T-cell (primary cell): ENCODE measurements at regions not wholly inside any gene's neighbourhood (a gene's known extent, or its start where the extent isn't known, plus 50 kb on each side); places are given as distances from the start of the nearest gene placed in this dataset.
"Not testable (repeated sequence)": the region's sequence is repeated elsewhere in the genome, so short reads cannot be mapped to it uniquely, and the experiment has no call there.

Source experiments
- ATAC-seq, 4 experiments: fragments of 200-7000 bp in 3 of 4; fragments of 150-1000 bp in 1 of 4; cut with Tn5 transposase; replicated peaks in 1 of 4; 1 replicate in 3 of 4; 2 replicates in 1 of 4; pipeline ENCODE4 v1.10.0; 2021; ENCODE audit warnings: moderate library complexity in 3 of 4, mild to moderate bottlenecking in 2 of 4, moderate number of reproducible peaks in 1 of 4
- CTCF ChIA-PET, 2 donors: fragments of 300-600 bp; sonication (Branson Sonifier 250); formaldehyde crosslinking; loops; one replicate each; lab custom pipeline; 2022; ENCODE audit warnings: antibody characterized with exemption in 2 of 2; lab: Charles Lee
- POLR2A ChIA-PET, 2 donors: fragments of 300-600 bp; sonication (Branson Sonifier 250); formaldehyde crosslinking; loops; one replicate each; lab custom pipeline; 2022; ENCODE audit warnings: antibody characterized with exemption in 2 of 2; lab: Charles Lee
- DNase-seq, 35 experiments: peaks; one replicate each; pipeline versions ENCODE4 v3.0.0 to v3.0.0-alpha.2; 2013 to 2023
- H3K27ac ChIP-seq: one replicate; pipeline ENCODE4 v1.5.1; 2013; ENCODE audit warnings: low read length
- H3K27me3 ChIP-seq, 2 experiments: replicated peaks in 1 of 2; 1 replicate in 1 of 2; 2 replicates in 1 of 2; pipeline versions ENCODE4 v1.6.1 to v1.7.0; 2013; ENCODE audit warnings: low read length in 1 of 2, mixed read lengths in 1 of 2; ENCODE audit not compliant: control insufficient read depth in 2 of 2, insufficient read depth in 2 of 2; ENCODE audit errors: extremely low read depth in 1 of 2
- H3K36me3 ChIP-seq, 2 donors: 1 replicate in 1 of 2; 2 replicates in 1 of 2; pipeline versions ENCODE4 v1.6.1 to v1.7.0; 2013; ENCODE audit warnings: low read length in 1 of 2; ENCODE audit not compliant: control insufficient read depth in 2 of 2, insufficient read depth in 1 of 2; ENCODE audit errors: extremely low read depth in 1 of 2
- H3K4me1 ChIP-seq, 2 experiments: 1 replicate in 1 of 2; 2 replicates in 1 of 2; pipeline versions ENCODE4 v1.6.1 to v1.7.0; 2013; ENCODE audit warnings: low read length in 2 of 2, mixed read lengths in 1 of 2; ENCODE audit not compliant: insufficient read depth in 2 of 2, control insufficient read depth in 1 of 2; ENCODE audit errors: extremely low read depth in 1 of 2
- H3K4me3 ChIP-seq, 2 donors: 1 replicate in 1 of 2; 2 replicates in 1 of 2; pipeline versions ENCODE4 v1.5.1 to v1.7.0; 2013; ENCODE audit warnings: mild to moderate bottlenecking in 2 of 2, low read length in 1 of 2, moderate library complexity in 1 of 2; ENCODE audit not compliant: control insufficient read depth in 1 of 2; ENCODE audit errors: extremely low read depth in 1 of 2
- H3K9me3 ChIP-seq: 2 replicates; pipeline ENCODE4 v1.7.0; 2013
- H3K27ac Mint-ChIP-seq, 2 donors: one replicate each; pipeline ENCODE4 v1.8.0; 2020 to 2021; ENCODE audit warnings: mild to moderate bottlenecking in 2 of 2, mixed read lengths in 2 of 2
- H3K27me3 Mint-ChIP-seq, 2 donors: one replicate each; pipeline ENCODE4 v1.8.0; 2021 to 2022; ENCODE audit warnings: mixed read lengths in 2 of 2
- H3K36me3 Mint-ChIP-seq: one replicate; pipeline ENCODE4 v1.8.0; 2021; ENCODE audit warnings: mixed read lengths
- H3K4me1 Mint-ChIP-seq, 3 donors: one replicate each; pipeline ENCODE4 v1.8.0; 2020 to 2022; ENCODE audit warnings: mixed read lengths in 3 of 3, mild to moderate bottlenecking in 1 of 3
- H3K4me3 Mint-ChIP-seq, 3 donors: one replicate each; pipeline ENCODE4 v1.8.0; 2020 to 2022; ENCODE audit warnings: mild to moderate bottlenecking in 3 of 3, mixed read lengths in 3 of 3, moderate library complexity in 3 of 3
- H3K9me3 Mint-ChIP-seq, 3 donors: one replicate each; pipeline ENCODE4 v1.8.0; 2020 to 2022; ENCODE audit warnings: mixed read lengths in 3 of 3
- WGBS: methylation state at CpG from one replicate; pipeline ENCODE4 v1.1.5; 2013; ENCODE audit warnings: missing lambda C conversion rate; ENCODE audit not compliant: insufficient coverage; 5-methylcytosine and 5-hydroxymethylcytosine counted together

- POLR2A ChIA-PET, H3K4me3 Mint-ChIP-seq, H3K9me3 ChIP-seq, H3K9me3 Mint-ChIP-seq, CTCF ChIA-PET, H3K4me1 Mint-ChIP-seq, H3K27me3 ChIP-seq, H3K27ac Mint-ChIP-seq, H3K36me3 ChIP-seq, H3K27ac ChIP-seq, DNase-seq, H3K36me3 Mint-ChIP-seq, ATAC-seq, H3K4me3 ChIP-seq, H3K4me1 ChIP-seq: not testable (repeated sequence)
- peaks cover 9 to 12% of the 10 kb centered on the region in 2 donors for H3K27me3 Mint-ChIP-seq
- WGBS: no CpG with 5 or more reads among the region's 3 CpGs
Measured at GRCh38 chr17:21470422-21470821, 94.3 kb downstream of the KCNJ12 start.

GRCh38 chr17:21470861-21471260 lies 94.7 kb downstream of the KCNJ12 start:
- CTCF ChIA-PET: no interaction called here
- H3K9me3 ChIP-seq: no peaks in the 10 kb centered on the region
- H3K27me3 ChIP-seq: peaks cover 0 to 3% of the 10 kb centered on the region in 2 experiments
- POLR2A ChIA-PET: no interaction called here
- ATAC-seq: no peak
- H3K36me3 ChIP-seq: no peaks in the 10 kb centered on the region
- WGBS: 100% methylated on average over 1 of the region's 1 CpG
- Mint-ChIP-seq H3K9me3 (no peaks in the 10 kb centered on the region), H3K36me3 (no peaks in the 10 kb centered on the region), H3K4me3 (no peak overlapping the region), H3K4me1 (no peaks in the 10 kb centered on the region), H3K27me3 (peaks cover 9 to 16% of the 10 kb centered on the region in 2 donors), H3K27ac (no peak overlapping the region)
- no peaks in the 10 kb centered on the region for H3K4me1 ChIP-seq
- no peak for DNase-seq
- H3K27ac ChIP-seq: no peak overlapping the region
- H3K4me3 ChIP-seq: no peak overlapping the region

- Histone ChIP-seq H3K4me3 (no peak overlapping the region), H3K4me1 (no peaks in the 10 kb centered on the region), H3K27ac (no peak overlapping the region), H3K9me3 (no peaks in the 10 kb centered on the region), H3K27me3 (peaks cover 0 to 33% of the 10 kb centered on the region in 2 experiments), H3K36me3 (no peaks in the 10 kb centered on the region)
- peaks cover 23 to 40% of the 10 kb centered on the region in 2 donors for H3K27me3 Mint-ChIP-seq
- no peak overlapping the region for H3K4me3 Mint-ChIP-seq
- H3K4me1 Mint-ChIP-seq: no peaks in the 10 kb centered on the region
- ATAC-seq (no peak), DNase-seq (no peak)
- H3K9me3 Mint-ChIP-seq: peaks cover 0 to 23% (median 8%) of the 10 kb centered on the region in 3 donors
- ChIA-PET POLR2A (no interaction called here), CTCF (no interaction called here)
- peaks cover 3% of the 10 kb centered on the region for H3K36me3 Mint-ChIP-seq
- no CpG with 5 or more reads among the region's 5 CpGs for WGBS
- H3K27ac Mint-ChIP-seq: no peak overlapping the region
Measured at GRCh38 chr17:21474815-21475214, 98.7 kb downstream of the KCNJ12 start.

- Mint-ChIP-seq H3K4me3 (no peak overlapping the region), H3K27me3 (peaks cover 30 to 47% of the 10 kb centered on the region in 2 donors), H3K9me3 (peaks cover 0 to 23% (median 8%) of the 10 kb centered on the region in 3 donors), H3K4me1 (no peaks in the 10 kb centered on the region), H3K27ac (no peak overlapping the region), H3K36me3 (peaks cover 3% of the 10 kb centered on the region)
- Histone ChIP-seq H3K9me3 (no peaks in the 10 kb centered on the region), H3K36me3 (no peaks in the 10 kb centered on the region), H3K4me3 (no peak overlapping the region), H3K4me1 (no peaks in the 10 kb centered on the region), H3K27ac (no peak overlapping the region), H3K27me3 (peaks cover 0 to 38% of the 10 kb centered on the region in 2 experiments)
- no peak for ATAC-seq
- POLR2A ChIA-PET: no interaction called here
- CTCF ChIA-PET: no interaction called here
- DNase-seq: no peak
- WGBS: 79% methylated on average over 7 of the region's 8 CpGs
Measured at GRCh38 chr17:21475571-21475970, 99.4 kb downstream of the KCNJ12 start.

- no peak overlapping the region for H3K4me3 ChIP-seq
- Mint-ChIP-seq H3K4me3 (no peak overlapping the region), H3K27ac (no peak overlapping the region), H3K27me3 (peaks cover 31 to 53% of the 10 kb centered on the region in 2 donors), H3K9me3 (peaks cover 0 to 23% (median 8%) of the 10 kb centered on the region in 3 donors), H3K36me3 (peaks cover 3% of the 10 kb centered on the region), H3K4me1 (no peaks in the 10 kb centered on the region)
- no peak for DNase-seq
- H3K27me3 ChIP-seq: peaks cover 0 to 41% of the 10 kb centered on the region in 2 experiments
- ATAC-seq: no peak
- POLR2A ChIA-PET: no interaction called here
- no peaks in the 10 kb centered on the region for H3K4me1 ChIP-seq
- CTCF ChIA-PET: no interaction called here
- no peaks in the 10 kb centered on the region for H3K36me3 ChIP-seq
- WGBS: 84% methylated on average over 10 of the region's 11 CpGs
- no peaks in the 10 kb centered on the region for H3K9me3 ChIP-seq
- H3K27ac ChIP-seq: no peak overlapping the region
Measured at GRCh38 chr17:21476867-21477266, 100.7 kb downstream of the KCNJ12 start.

- Mint-ChIP-seq H3K9me3 (peaks cover 0 to 21% (median 8%) of the 10 kb centered on the region in 3 donors), H3K4me3 (no peak overlapping the region), H3K36me3 (peaks cover 3% of the 10 kb centered on the region), H3K27me3 (peaks cover 41 to 52% of the 10 kb centered on the region in 2 donors), H3K4me1 (no peaks in the 10 kb centered on the region), H3K27ac (no peak overlapping the region)
- POLR2A ChIA-PET: no interaction called here
- DNase-seq (no peak), ATAC-seq (no peak)
- no peak overlapping the region for H3K4me3 ChIP-seq
- 52% methylated on average over 5 of the region's 9 CpGs for WGBS
- CTCF ChIA-PET: no interaction called here
- H3K4me1 ChIP-seq: no peaks in the 10 kb centered on the region
- H3K27me3 ChIP-seq: peaks cover 2 to 31% of the 10 kb centered on the region in 2 experiments
- H3K9me3 ChIP-seq: no peaks in the 10 kb centered on the region
- no peak overlapping the region for H3K27ac ChIP-seq
- no peaks in the 10 kb centered on the region for H3K36me3 ChIP-seq
Measured at GRCh38 chr17:21482189-21482865, 106.2 kb downstream of the KCNJ12 start.
